ENCODE measurements at regions not wholly inside any gene's neighbourhood (a gene's known extent, or its start where the extent isn't known, plus 50 kb on each side); places are given as distances from the start of the nearest gene placed in this dataset.
A peak's percentile ranks its signal among the peaks of the same experiment; 100 is the strongest.
"Not testable (repeated sequence)": the region's sequence is repeated elsewhere in the genome, so short reads cannot be mapped to it uniquely, and the experiment has no call there.

DNA sequence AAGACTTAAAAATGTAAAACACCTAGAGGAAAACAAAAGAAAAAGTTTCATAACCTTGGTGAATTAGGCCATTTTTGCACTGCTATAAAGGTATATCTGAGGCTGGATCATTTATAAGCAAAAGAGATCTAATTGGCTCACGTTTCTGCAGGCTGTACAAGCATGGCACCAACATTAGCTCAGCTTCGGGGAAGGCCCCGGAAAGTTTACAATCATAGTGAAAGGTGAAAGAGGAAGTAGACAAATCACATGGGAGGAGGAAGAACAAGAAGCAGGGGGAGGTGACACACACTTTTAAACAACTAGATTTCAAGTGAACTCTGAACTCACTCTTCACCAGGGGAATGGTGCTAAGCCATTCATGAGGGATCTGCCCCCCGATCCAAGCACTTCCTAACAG, 1358.5 kb upstream of the PCDH9 start:
- DNase-seq = no peak

DNA sequence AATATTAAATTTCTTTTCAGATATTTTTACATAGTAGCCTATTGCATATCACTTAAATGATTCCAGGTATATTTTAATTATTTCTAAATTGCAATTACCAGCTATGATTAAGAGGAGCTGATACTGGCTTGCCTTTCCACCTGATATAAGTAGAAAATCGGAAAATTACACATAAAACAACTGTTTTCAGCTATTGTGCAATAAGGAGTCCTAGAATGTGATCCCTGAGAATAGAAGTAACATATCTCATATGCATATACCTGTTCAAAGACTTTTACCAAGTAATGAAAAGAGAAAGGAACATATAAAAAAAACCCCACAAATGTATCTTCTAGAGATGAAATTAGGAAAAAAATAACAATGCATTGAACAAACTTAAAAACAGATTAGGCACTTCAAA, 1354.6 kb upstream of the PCDH9 start:
- no peak for DNase-seq

DNA sequence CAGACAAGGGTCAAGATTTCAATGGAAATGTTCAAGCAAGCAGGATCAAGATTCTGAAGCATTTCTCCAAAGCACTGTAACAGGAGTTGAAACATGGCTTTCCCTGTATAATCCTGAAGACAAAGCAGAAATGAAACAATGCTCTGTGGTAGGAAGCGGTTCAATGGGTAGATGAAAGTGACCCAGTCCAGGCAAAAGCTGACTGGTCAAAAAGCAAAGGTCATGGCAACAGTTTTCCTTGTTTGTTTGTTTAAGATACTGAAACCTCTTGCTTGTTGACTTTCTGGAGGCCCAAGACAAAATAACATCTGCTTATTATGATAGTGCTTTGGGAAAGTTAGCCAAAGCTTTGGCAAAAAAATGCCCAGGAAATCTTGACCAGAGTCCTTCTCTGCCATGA, 1343.9 kb upstream of the PCDH9 start:
- no peak for DNase-seq

DNA sequence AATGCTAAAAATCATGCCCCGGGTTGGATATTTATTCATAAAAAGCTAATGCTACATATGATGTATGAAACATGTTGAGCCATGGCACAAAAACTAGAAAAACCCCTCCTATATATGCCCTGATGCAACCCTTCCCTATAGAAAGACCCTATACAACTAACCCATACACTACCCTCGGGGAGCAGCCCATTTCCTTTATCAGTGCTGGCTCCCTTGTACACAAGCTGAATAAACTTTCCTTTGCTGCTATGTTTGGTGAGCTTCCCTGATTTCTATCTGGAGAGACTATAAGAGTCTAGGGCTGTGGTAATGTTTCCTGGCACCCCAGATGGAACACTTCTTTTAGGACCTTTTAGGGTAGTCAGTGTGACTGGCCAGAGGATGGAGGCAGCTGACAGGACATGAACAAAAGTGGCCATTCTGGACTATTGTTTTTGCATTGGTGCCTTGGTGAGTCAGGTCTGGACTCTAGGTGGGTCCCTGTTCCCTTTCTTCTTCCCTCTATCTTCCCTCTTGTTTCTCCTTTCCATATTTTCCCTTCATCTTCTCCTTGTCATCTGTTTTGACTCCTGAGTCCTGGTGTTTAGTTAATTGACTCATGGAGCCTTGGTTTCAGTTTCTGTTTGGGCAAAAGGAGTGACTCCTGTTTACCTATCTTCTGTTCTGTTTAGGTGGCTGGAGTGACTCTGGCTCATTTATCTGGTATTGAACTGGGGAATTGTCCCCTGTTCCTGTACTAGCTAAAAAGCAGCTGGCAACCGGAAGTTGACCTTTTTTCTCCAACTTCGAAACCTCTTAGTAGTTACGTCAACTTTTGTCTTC, 1321.8 kb upstream of the PCDH9 start:
- no peak for DNase-seq

DNA sequence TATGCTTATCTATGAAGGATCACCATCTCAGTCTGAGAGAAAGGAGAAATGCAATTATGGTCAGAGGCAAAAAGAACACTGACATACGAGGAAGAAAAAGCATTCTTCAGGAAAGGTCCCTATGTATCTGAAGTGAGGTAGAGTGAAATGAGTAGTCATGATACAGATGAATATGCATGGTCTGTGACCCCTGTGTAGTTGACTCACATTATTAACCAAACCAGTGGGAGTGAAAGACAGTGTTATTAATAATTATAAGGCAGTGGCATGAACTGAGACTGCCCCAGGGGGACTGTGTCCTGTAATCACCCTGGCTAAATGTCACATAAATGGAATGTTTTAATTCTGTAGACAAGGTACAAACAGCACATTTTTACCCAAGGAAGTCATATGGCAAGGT, 1320.2 kb upstream of the PCDH9 start:
- DNase-seq = no peak

DNA sequence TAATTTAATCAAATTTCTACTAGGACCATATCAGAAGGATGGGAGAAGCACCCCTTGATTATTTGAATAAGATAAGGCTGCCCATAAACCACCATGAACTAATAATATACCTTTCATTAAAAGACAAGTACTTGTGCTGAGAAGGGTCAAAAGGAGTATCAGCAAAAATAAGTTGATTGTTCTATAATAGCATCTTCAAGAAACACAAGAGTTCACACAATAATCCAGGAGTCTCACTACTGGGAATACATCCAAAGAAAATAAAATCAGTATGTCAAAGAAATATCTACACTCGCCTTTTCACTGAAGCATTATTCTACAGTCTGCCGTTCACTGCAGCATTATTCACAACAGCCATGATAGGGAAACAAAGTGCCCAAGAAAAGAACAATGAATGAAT, 1310.1 kb upstream of the PCDH9 start:
- DNase-seq = peak; percentile 16

DNA sequence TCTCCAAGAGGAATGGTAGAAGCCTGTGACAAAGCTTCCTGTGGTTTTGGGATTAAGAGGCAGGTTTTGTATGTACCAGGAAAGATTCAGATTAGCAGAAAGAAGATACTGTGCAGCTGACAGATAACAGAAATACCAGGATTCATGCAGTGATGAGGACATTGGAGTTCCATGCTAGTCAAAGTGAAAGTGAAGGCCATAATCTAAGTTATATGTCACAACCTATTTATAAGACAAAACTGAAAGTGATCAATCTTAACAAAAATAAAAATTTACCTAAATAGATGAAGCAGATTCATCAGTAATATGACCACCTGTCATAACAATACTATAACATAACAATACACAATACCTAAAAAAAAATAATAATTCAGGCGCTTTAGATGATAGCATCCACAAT, 1305.2 kb upstream of the PCDH9 start:
- no peak for DNase-seq

DNA sequence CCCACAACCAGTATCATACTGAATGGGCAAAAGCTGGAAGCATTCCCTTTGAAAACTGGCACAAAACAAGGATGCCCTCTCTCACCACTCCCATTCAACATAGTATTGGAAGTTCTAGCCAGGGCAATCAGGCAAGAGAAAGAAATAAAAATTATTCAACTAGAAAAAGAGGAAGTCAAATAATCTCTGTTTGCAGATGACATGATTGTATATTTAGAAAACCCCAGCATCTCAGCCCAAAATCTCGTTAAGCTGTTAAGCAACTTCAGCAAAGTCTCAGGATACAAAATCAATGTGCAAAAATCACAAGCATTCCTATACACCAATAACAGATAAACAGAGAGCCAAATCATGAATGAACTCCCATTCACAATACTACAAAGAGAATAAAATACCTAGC, 1297.0 kb upstream of the PCDH9 start:
- DNase-seq = not testable (repeated sequence)

DNA sequence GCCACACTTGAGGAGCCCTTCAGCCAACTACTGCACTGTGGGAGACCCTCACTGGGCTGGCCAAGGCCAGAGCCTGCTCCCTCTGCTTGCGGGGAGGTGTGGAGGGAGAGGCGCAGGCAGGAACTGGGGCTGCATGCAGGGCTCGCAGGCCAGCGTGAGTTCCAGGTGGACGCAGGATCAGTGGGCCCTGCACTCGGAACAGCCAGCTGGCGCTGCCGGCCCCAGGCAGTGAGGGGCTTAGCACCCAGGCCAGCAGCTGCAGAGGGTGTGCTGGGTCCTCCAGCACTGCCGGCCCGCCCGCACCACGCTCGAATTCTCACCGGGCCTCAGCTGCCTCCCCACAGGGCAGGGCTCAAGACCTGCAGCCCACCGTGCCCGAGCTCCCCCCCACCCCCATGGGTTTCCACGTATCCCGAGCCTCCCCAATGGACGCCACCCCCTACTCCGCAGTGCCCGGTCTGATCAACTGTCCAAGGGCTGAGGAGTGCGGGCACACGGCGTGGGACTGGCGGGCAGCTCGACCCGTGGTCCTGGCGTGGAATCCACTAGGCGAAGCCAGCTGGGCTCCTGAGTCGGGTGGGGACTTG, 1293.8 kb upstream of the PCDH9 start:
- no peak for DNase-seq

DNA sequence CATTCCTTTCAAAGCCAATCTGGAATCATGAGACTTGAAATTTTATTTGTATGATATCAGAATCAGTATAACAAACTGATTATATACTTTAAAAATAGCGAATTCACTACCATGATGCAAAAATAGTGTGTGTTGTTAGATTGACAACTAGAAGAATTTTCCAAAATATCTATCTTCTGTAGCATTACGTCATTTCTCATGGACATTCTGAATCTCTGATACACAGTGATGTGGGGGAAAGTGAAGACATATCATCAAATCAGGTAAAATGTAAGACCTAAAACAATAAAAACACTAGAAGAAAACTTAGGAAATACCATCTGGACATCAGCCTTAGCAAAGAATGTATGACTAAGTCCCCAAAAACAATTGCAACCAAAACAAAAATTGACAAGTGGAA, 1292.0 kb upstream of the PCDH9 start:
- no peak for DNase-seq

DNA sequence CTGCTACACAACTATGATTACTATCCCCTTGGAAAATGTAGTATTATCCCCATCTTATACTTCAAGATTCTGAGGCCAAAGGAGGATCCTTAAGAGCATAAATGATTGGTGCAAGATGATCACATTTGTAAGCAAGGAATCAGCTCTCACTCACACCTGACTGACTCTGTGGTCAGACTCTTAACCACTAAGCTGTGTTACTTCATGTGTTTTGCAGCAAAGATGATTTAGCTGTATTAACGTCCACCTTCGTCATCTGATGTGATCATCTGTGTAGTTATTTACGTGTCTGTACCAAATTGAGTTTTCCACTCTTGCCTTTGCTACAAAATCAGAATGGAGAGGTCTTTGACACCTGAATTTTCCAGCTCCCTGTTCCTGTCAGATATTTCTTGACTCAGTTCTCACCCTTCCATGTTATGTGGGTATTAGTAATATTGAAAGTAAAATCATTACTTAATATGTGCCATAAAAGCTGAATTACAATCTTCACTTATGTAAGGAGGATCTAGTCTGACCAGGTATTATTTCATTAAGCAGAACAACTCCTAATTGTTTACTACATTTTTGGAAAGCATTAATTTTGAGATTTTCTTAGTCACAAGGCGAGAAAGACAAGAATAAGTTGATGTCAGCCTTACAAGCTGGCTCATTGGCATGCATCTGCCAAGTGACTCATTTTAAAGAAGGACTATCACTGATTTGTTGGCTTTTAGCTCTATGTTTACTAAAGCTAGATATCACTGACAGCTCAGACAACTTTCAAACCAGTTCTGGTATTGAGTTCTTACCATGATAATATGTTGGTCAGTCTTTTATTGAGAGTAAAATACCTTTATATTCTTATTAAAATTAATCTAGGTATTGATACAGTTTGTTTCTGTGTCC, 1279.8 kb upstream of the PCDH9 start:
- no peak for DNase-seq

DNA sequence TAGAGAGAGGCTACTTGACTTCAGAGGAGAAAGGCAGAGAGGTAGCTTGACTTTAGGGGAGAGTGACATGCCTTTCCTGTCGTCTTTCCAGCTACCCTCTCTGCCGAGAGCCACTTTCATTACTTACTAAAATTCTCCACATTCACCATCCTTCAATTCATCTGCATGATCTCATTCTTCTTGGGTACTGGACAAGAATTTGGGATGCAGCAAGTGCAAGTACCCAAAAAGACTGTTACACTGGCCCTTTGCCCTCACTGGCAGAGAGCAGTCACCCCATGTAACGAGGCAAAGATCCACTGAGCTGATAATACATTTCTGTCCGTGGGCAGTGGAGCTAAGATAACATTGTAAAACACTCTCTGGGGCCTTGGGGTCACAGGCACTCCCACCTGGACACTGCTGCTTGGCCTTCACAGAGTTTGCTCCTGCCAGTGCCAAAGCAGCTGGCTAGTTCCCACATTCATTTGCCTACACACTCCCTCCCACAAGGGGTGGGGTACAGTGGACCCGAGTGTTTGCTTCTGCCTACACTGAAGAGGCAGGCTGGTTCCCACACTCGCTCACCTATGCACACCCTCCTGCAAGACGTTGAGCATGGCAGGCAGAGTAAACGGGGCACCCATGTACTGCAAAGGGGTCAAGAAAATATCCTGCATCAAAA, 1276.9 kb upstream of the PCDH9 start:
- no peak for DNase-seq

DNA sequence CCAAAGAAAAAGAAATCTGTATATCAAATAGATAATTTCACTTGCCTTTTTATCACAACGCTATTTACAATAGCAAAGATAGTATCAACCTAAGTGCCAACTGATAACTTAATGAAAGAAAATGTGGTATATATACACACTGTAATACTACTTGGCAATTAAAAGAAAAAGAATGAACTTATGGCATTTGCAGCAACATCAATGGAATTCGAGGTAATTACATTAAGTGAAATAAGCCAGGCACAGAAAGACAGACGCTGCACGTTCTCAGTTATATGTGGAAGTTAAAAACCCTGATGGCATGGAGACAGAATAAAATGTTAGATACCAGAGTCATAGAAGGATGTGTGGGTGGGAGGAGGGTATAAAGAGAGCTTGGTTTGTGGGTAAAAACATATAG, 1260.5 kb upstream of the PCDH9 start:
- no peak for DNase-seq

DNA sequence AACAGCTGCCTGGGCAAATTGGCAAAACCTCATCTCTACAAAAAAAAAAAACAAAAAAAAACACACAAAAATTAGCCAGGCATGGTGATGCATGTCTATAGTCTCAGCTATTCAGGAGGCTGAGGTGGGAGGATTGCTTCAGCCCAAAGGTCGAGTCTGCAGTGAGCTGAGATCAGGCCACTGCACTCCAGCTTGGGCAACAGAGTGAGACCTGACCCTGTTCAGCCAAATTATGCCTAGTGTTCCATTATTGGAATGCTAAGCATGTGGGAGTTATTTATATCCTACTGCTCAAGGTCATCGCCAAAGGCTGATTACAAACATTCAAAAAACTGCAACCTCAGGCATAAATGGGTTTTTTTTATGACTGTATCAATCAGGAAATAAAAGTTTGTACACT, 1251.0 kb upstream of the PCDH9 start:
- no peak for DNase-seq

DNA sequence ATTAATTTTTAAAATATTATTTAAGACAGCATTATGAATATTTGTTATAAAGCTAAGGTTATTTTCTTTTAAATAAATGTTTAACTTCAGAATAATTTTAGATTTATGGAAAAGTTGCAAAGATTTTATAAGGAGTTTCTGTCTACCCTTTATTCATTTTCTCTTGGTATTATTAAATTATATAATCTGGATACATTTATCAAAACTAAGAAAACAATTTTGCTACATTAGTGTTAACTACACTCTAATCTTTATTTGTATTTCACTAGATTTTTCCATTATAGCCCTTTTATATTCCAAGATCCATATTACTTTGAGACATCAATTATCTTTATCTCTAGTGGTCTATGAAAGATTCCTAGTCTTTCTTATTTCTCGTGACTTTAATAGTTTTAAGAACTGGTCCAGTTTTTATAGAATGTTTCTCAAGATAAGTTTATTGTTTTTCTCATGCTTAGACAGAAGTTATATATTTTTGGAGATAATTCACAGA, 1243.7 kb upstream of the PCDH9 start:
- DNase-seq = no peak

DNA sequence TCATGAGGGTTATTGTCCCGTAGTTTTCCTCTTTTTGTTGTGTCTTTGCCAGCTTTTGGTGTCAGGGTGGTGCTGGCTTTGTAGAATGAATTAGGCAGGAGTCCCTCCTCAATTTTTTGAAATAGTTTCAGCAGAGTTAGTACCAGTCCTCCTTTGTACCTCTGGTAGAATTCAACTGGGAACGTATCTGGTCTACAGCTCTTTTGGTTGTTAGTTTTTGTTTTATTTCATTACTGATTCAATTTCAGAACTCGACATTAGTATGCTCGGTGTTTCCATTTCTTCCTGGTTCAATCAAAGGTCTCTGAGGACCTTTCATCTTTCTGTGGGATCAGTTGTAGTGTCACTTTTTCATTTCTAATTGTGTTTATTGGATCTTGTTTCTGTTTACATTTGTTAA, 1237.0 kb upstream of the PCDH9 start:
- DNase-seq = no peak

DNA sequence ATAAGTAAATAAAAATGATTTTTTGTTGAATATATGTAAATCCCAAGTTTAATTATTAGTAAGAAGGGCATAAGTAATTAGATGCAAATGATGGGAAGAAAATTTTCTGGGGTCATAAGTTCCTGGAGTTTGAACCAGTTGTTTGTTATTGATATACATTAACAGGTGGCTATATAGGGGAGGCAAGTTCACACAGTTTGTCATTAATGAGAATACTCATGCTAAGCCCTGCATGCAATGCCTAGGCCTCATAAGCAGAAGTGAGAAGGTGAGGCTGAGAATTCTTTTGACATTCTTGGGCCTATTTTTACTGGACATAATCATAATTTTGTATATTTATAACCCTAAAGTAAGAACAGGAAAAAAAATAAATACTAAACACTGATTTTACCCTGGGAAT, 1210.7 kb upstream of the PCDH9 start:
- DNase-seq = no peak

DNA sequence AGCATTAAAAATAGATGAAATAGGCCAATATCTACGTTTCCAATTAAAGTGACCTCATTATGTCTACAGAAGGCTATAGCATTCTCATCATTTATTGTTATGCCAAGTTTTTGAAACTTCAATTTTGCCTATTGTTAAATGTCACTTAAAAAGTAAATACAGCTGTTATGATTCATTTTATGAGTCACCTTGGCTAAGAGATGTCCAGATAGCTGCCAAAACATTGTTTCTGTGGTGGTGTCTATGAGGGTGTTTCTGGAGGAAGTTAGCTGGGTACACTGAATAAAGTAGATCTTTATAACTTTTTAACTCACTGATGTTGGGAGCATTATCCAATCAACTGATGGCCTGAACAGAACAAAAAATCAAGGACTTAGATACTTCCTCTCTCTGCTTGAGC, 1209.7 kb upstream of the PCDH9 start:
- no peak for DNase-seq

DNA sequence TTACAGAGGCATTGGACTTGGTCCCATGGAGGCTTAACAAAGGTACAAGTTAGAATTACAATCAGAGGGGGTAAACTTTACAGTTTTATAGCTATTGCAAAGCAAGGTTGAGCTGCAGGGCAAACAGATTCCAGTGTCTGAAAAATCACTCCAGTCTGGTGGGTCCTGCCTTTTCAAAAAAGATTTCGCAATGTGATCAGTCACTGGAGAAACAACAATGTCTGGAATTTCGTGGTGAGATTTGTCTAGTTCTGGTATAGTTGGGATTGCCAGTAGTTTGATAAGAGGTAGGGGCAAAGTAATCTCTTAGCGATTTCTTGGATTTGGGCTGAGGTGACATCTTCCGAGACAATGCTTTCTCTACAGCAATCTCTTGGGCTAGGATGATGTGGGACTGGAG, 1198.2 kb upstream of the PCDH9 start:
- no peak for DNase-seq

DNA sequence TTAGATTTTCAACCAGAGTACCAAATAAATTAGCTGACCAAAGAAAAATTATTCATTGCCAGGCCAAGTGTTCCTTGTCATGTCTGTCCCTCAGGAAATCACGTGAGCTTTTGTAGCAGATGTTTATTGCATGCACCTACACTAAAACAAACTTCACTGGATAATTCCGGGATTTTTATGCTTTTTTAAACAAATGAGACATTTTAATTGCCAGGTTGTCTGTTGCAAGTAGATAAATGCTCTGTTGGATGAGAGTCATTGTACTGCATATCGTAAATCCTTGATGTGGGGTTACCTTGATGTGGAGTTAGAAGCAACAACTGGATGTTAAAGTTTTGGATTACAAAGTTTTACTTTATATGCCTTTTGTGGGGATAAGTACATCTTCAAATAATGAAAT, 1187.7 kb upstream of the PCDH9 start:
- DNase-seq = no peak

DNA sequence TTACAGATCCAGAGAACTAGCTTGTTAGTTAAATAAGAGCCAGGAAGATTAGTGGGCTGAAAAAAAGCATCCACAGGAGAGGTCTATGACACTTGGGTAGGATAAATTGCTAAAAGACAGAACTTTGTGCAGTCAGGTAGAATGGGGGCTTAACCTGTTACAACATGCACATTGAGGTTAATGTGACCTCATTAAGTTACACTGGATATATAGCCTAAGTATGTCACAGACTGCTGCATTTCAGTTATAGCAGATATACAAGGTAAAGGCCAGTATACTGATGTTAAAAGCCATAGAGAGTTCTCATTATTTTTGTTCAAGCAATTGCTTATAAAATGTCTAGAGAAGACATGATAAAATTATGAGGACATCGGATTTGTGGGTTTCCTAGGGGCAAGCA, 1179.9 kb upstream of the PCDH9 start:
- no peak for DNase-seq

DNA sequence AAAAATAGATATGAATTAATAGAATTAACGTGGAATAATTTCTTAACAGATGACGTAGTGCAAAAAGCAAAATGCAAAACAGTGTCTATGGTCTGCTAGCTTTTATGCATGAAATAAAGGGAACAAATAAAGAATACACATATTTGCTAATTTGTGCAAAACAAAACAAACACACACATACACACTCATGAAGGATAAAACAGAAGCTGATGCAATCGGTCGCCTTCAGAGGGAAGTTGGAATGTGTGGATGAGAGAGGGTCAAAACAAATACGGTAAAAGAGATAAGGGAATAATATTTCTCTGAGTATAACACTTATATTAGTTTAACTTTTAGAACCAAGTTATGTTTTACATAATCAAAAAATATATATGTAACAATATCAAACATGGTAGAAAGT, 1160.9 kb upstream of the PCDH9 start:
- DNase-seq = no peak

DNA sequence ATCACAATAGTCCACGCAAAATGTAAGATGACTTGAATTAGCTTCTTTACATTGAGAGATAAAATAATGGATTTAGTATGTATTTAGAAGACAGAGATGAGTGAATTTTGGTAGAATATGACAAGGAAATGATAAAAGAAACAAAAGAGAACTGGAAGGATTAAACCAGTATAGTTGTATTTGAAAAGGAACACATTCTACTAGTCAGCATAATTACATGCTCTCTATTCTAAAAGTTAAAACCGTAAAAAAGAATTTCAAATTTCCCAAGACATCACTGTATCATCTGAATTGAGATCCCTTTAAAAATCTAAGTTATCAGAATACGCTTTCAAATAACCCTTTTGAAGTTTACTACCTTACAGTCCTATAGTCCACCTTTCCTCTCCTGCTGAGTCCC, 1156.7 kb upstream of the PCDH9 start:
- no peak for DNase-seq
